ENCODE measurements at regions not wholly inside any gene's neighbourhood (a gene's known extent, or its start where the extent isn't known, plus 50 kb on each side); places are given as distances from the start of the nearest gene placed in this dataset.
A peak's percentile ranks its signal among the peaks of the same experiment; 100 is the strongest.

DNA sequence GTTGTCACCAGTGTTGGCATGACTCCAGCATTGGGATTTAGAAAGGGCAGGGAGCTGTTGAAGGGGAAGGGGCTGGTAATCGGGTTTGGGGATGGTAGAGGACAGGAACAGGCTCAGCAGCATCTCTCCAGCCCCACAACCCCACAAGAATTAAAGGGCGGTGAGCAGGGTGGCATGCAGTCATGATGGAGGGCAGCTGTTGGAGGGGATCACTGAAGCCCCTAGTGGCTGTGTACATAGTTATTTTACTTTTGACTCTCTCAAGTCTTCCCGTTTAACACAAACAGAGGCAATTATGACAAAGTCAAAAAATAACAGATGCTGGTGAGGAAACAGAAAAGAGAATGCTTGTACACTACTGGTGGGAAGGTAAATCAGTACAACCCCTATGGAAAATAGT is 213.8 kb downstream of the URB2 start:
- H3K9me3 ChIP-seq: no peaks in the 10 kb centered on the region
- DNase-seq (ENCODE audit: low spot score): no peak
- peaks cover 4% of the 10 kb centered on the region for H3K4me1 ChIP-seq (replicated peaks)
- 77% methylated on average over 3 of the region's 3 CpGs for whole genome bisulfite sequencing
- H3K4me3 ChIP-seq: no peak overlapping the region
- no peaks in the 10 kb centered on the region for H3K36me3 ChIP-seq
- H3K27ac ChIP-seq: no peak overlapping the region
- no peaks in the 10 kb centered on the region for H3K27me3 ChIP-seq (replicated peaks; ENCODE audit: insufficient read depth)
- TF ChIP-seq POLR2A (IDR thresholded peaks at IDR 0.05) (no peak), POLR2AphosphoS5 (IDR thresholded peaks at IDR 0.05) (no peak)
- TF ChIP-seq, protein P1, sequence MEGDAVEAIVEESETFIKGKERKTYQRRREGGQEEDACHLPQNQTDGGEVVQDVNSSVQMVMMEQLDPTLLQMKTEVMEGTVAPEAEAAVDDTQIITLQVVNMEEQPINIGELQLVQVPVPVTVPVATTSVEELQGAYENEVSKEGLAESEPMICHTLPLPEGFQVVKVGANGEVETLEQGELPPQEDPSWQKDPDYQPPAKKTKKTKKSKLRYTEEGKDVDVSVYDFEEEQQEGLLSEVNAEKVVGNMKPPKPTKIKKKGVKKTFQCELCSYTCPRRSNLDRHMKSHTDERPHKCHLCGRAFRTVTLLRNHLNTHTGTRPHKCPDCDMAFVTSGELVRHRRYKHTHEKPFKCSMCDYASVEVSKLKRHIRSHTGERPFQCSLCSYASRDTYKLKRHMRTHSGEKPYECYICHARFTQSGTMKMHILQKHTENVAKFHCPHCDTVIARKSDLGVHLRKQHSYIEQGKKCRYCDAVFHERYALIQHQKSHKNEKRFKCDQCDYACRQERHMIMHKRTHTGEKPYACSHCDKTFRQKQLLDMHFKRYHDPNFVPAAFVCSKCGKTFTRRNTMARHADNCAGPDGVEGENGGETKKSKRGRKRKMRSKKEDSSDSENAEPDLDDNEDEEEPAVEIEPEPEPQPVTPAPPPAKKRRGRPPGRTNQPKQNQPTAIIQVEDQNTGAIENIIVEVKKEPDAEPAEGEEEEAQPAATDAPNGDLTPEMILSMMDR (IDR thresholded peaks at IDR 0.05): no peak
- intact Hi-C loops (cut with DNase I): no loop called here

DNA sequence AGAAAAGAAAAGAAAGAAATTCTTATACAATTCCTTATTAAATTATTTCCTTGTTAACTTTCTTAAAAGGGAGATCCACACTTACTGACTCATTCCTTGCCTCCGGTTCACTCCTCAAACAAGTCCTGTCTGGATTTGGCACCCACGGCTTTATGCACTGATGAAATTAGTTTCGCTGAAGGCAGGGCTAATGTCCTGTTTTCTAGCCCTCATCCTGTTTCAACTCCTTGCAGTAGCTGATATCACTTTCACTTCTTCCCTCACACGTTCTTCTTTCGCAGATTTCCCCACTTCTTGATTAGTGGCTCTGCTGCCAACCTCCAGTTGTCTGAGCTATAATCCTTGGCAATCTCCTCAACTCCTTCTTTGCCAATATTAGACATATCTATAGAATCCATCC is 215.2 kb downstream of the URB2 start:
- no peaks in the 10 kb centered on the region for H3K9me3 ChIP-seq
- intact Hi-C loops (cut with DNase I): no loop called here
- H3K4me3 ChIP-seq: no peak overlapping the region
- TF ChIP-seq POLR2AphosphoS5 (IDR thresholded peaks at IDR 0.05): peak; percentile 43
- TF ChIP-seq POLR2A (IDR thresholded peaks at IDR 0.05): no peak
- no peaks in the 10 kb centered on the region for H3K36me3 ChIP-seq
- 45% methylated on average over 5 of the region's 5 CpGs for WGBS
- no peak overlapping the region for H3K27ac ChIP-seq
- DNase-seq (ENCODE audit: low spot score): peak; percentile 33
- no peaks in the 10 kb centered on the region for H3K27me3 ChIP-seq (replicated peaks; ENCODE audit: insufficient read depth)
- peaks cover 4% of the 10 kb centered on the region for H3K4me1 ChIP-seq (replicated peaks)

DNA sequence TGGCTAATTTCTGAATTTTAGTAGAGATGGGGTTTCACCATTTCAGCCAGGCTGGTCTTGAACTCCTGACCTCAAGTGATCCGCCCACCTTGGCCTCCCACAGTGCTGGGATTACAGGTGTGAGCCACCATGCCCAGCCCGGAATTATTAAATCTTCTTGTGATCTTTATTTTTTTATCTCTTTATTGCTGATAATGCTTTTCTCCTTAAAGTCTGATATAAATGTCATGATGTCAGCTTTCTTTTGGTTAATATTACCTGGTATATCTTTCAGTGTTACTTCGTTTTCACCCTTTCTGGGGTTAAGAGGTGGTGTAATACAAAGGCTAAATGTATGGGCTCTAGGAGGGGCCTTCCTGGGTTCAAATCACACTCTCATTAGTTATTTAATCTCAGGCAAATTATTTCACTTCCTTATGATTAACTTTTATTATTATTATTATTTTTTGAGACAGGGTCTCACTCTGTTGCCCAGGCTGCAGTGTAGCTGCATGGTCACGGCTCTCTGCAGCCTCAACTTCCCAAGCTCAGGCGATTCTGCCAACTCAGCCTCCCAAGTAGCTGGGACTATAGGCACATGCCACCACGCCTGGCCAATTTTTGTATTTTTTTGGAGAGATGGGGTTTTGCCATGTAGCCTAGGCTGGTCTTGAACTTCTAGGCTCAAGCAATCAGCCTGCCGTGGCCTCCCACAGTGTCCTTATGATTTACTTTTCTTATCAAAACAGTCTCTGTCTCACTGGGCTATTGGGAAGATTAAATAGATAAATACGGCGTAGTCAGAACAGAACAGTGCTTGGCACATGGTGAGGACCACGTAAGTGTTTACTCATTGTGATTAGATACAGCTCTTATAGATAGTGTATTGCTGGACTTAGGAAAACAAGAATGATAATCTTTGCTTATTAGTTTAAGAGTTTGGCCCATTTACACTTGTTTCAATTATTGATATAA is 216.5 kb downstream of the URB2 start:
- peaks cover 4% of the 10 kb centered on the region for H3K4me1 ChIP-seq (replicated peaks)
- H3K36me3 ChIP-seq: no peaks in the 10 kb centered on the region
- no peak for DNase-seq (ENCODE audit: low spot score)
- H3K27me3 ChIP-seq (replicated peaks; ENCODE audit: insufficient read depth): no peaks in the 10 kb centered on the region
- H3K4me3 ChIP-seq: no peak overlapping the region
- H3K9me3 ChIP-seq: no peaks in the 10 kb centered on the region
- TF ChIP-seq, protein P1 (IDR thresholded peaks at IDR 0.05): no peak
- TF ChIP-seq POLR2A (IDR thresholded peaks at IDR 0.05) (no peak), POLR2AphosphoS5 (IDR thresholded peaks at IDR 0.05) (peak; percentile 21)
- intact Hi-C loops (cut with DNase I): no loop called here
- 79% methylated on average over 10 of the region's 10 CpGs for WGBS
- H3K27ac ChIP-seq: peak overlapping the region in 1 of 2 donors; percentile 65

DNA sequence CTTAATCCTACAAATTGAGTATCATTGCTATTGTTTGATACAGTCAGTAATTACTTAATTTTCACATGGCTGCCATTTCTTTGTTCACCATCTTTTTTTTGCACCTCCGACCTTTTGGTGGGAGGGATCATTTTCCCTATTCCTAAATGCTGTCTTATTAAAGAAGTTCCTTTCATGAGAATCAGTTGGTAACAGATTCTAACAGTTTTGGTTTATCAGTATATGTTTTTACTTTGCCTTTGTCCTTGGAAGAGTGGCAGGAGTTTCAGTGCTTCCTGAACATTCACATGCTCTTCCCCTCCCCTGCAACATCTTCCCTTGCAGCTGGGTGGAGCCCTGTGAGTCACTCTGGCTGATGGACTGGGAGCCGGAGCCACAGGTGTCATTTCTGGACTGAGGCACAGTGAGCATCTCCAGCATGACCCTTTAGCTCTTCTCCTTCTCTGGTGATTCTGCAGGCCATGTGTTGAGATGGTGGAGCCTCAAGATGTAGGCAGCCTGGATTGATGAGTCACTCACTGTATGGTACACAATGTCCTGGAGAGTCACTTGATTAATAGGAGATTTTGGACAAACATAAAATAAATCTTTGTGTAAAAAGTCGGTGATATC is 217.7 kb downstream of the URB2 start:
- intact Hi-C loops (cut with DNase I): no loop called here
- Histone ChIP-seq H3K36me3 (no peaks in the 10 kb centered on the region), H3K27me3 (replicated peaks; ENCODE audit: insufficient read depth) (no peaks in the 10 kb centered on the region), H3K27ac (peak overlapping the region; percentile 58 to 65), H3K9me3 (no peaks in the 10 kb centered on the region), H3K4me3 (no peak overlapping the region), H3K4me1 (replicated peaks) (peaks cover 4% of the 10 kb centered on the region)
- TF ChIP-seq POLR2AphosphoS5 (IDR thresholded peaks at IDR 0.05) (peak; percentile 66), POLR2A (IDR thresholded peaks at IDR 0.05) (no peak)
- TF ChIP-seq, protein P1 (IDR thresholded peaks at IDR 0.05): peak in 1 of 4 experiments; percentile 24
- DNase-seq (ENCODE audit: low spot score): peak; percentile 50
- 37% methylated on average over 3 of the region's 3 CpGs for WGBS

DNA sequence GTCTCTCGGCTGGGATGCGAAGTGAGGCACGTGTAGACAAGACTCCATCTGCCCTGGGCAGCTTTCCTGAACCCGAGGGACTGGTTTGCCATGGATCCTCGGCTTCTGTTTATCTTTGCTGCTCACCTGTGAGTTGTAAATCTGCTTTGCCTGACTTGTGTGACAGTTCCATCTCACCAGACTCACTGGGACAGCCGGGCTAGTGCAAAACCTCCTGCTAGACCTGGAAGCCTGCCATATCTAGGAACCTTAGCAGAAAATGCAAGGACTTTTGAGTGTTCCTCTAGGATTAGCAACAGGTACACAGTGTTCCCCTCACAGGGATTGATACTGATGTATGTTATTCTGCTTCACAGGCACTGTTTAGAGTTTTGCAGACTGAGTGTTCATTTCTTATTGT is 218.6 kb downstream of the URB2 start:
- TF ChIP-seq POLR2AphosphoS5 (IDR thresholded peaks at IDR 0.05): peak; percentile 89
- no peak for TF ChIP-seq POLR2A (IDR thresholded peaks at IDR 0.05)
- TF ChIP-seq, protein P1 (IDR thresholded peaks at IDR 0.05): no peak
- intact Hi-C loops (cut with DNase I): no loop called here
- no peaks in the 10 kb centered on the region for H3K27me3 ChIP-seq (replicated peaks; ENCODE audit: insufficient read depth)
- no peak overlapping the region for H3K4me3 ChIP-seq
- WGBS: 18% methylated on average over 6 of the region's 6 CpGs
- H3K9me3 ChIP-seq: no peaks in the 10 kb centered on the region
- DNase-seq (ENCODE audit: low spot score): peak; percentile 91
- H3K36me3 ChIP-seq: no peaks in the 10 kb centered on the region
- H3K4me1 ChIP-seq (replicated peaks): peaks cover 4% of the 10 kb centered on the region
- H3K27ac ChIP-seq: peak overlapping the region; percentile 58 to 65

Data from prostate gland (tissue), 2 donors.